ENCODE measurements at regions not wholly inside any gene's neighbourhood (a gene's known extent, or its start where the extent isn't known, plus 50 kb on each side); places are given as distances from the start of the nearest gene placed in this dataset.

DNA sequence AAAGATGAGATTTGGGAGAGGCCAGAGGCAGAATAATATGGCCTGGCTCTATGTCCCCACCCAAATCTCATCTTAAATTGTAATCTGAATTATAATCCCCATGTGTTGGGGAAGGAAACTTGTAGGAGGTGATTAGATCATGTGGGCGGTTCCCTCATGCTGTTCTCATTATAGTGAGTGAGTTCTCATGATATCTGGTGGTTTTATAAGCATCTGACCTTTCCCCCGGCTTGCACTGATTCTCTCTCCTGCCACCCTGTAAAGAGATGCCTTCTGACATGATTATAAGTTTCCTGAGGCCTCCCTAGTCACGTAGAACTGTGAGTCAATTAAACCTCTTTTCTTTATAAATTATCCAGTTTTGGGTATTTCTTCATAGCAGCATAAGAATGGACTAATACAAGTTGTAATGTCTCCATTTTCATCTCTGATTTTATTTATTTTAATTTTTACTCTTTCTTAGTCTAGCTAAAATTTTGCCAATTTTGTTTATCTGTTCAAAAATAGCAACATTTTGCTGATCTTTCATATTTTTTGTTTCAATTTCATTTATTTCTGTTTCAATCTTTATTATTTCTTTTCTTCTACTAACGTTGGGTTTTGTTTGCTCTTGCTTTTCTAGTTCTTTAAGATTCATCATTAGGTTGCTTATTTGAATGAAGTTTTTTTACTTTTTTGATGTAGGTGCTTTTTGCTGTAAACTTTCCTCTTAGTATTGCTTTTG is 67.0 kb upstream of the ZRANB2 start:
- Histone ChIP-seq H3K9me3 (ENCODE audit: control insufficient read depth, low read length) (no peaks in the 10 kb centered on the region), H3K4me1 (ENCODE audit: control insufficient read depth, insufficient read depth, low read length) (no peaks in the 10 kb centered on the region), H3K4me3 (ENCODE audit: low read length) (no peak overlapping the region), H3K9ac (ENCODE audit: low read length) (no peak overlapping the region), H3K27me3 (replicated peaks; ENCODE audit: control insufficient read depth, insufficient read depth, low read length) (no peaks in the 10 kb centered on the region), H3K36me3 (ENCODE audit: control insufficient read depth, insufficient read depth, low read length, severe bottlenecking) (no peaks in the 10 kb centered on the region)
- no peak for DNase-seq (ENCODE audit: low read depth)

DNA sequence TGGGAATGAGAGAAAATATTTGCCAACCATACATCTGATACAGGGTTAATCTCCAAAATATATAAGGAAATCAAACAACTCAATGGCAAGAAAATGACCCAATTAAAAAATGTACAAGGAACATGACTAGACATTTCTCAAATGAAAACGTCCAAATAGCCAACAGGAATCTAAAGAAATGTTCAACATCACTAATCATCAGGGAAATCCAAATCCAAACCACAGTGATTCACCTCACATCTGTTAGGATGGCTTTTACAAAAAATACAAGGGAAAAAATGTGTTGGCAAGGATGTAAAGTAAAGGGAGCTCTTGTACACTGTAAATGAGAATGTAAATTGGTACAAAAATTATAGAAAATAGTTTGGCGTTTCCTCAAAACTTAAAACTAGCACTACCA is 54.7 kb upstream of the ZRANB2 start:
- no peak overlapping the region for H3K4me3 ChIP-seq (ENCODE audit: low read length)
- H3K9me3 ChIP-seq (ENCODE audit: control insufficient read depth, low read length): peaks cover 35% of the 10 kb centered on the region
- H3K27me3 ChIP-seq (replicated peaks; ENCODE audit: control insufficient read depth, insufficient read depth, low read length): no peaks in the 10 kb centered on the region
- no peaks in the 10 kb centered on the region for H3K36me3 ChIP-seq (ENCODE audit: control insufficient read depth, insufficient read depth, low read length, severe bottlenecking)
- no peaks in the 10 kb centered on the region for H3K4me1 ChIP-seq (ENCODE audit: control insufficient read depth, insufficient read depth, low read length)
- H3K9ac ChIP-seq (ENCODE audit: low read length): no peak overlapping the region
- DNase-seq (ENCODE audit: low read depth): no peak
